CD4-positive, alpha-beta T cell treated with Interleukin-15 for 1 hour (primary cell): ENCODE measurements at regions not wholly inside any gene's neighbourhood (a gene's known extent, or its start where the extent isn't known, plus 50 kb on each side); places are given as distances from the start of the nearest gene placed in this dataset.
"Not testable (repeated sequence)": the region's sequence is repeated elsewhere in the genome, so short reads cannot be mapped to it uniquely, and the experiment has no call there.

ENCODE experiments used
- DNase-seq: peaks from one replicate; pipeline ENCODE4 v3.0.0-alpha.2; 2020

- no peak for DNase-seq
Observed at GRCh38 chr18:39200153-39200552, 1634.6 kb upstream of the CELF4 start.

GRCh38 chr18:39199231-39199855, 1633.7 kb upstream of the CELF4 start:
- no peak for DNase-seq

- DNase-seq = no peak
Observed at GRCh38 chr18:39198376-39198775, 1632.8 kb upstream of the CELF4 start.

GRCh38 chr18:39191931-39192330, 1626.3 kb upstream of the CELF4 start:
- no peak for DNase-seq

GRCh38 chr18:39191058-39191457, 1625.5 kb upstream of the CELF4 start:
- no peak for DNase-seq

- no peak for DNase-seq
Observed at GRCh38 chr18:39190508-39190907, 1624.9 kb upstream of the CELF4 start.

GRCh38 chr18:39188278-39188677, 1622.7 kb upstream of the CELF4 start:
- no peak for DNase-seq

- no peak for DNase-seq
Observed at GRCh38 chr18:39186008-39186407, 1620.4 kb upstream of the CELF4 start.

GRCh38 chr18:39184176-39184575, 1618.6 kb upstream of the CELF4 start:
- DNase-seq = no peak

GRCh38 chr18:39178166-39178565, 1612.6 kb upstream of the CELF4 start:
- no peak for DNase-seq

- DNase-seq = no peak
Observed at GRCh38 chr18:39172695-39173421, 1607.3 kb upstream of the CELF4 start.

- DNase-seq = no peak
Observed at GRCh38 chr18:39168723-39169122, 1603.1 kb upstream of the CELF4 start.

- no peak for DNase-seq
Observed at GRCh38 chr18:39167990-39168389, 1602.4 kb upstream of the CELF4 start.

GRCh38 chr18:39166776-39167175, 1601.2 kb upstream of the CELF4 start:
- DNase-seq = no peak

GRCh38 chr18:39162013-39162827, 1596.6 kb upstream of the CELF4 start:
- no peak for DNase-seq

GRCh38 chr18:39149211-39149806, 1583.7 kb upstream of the CELF4 start:
- DNase-seq = no peak

- no peak for DNase-seq
Observed at GRCh38 chr18:39134255-39134654, 1568.7 kb upstream of the CELF4 start.

- DNase-seq = not testable (repeated sequence)
Observed at GRCh38 chr18:39127538-39127937, 1561.9 kb upstream of the CELF4 start.

GRCh38 chr18:39113790-39114189, 1548.2 kb upstream of the CELF4 start:
- no peak for DNase-seq

- no peak for DNase-seq
Observed at GRCh38 chr18:39105104-39105503, 1539.5 kb upstream of the CELF4 start.

- DNase-seq = no peak
Observed at GRCh38 chr18:39072970-39073369, 1507.4 kb upstream of the CELF4 start.

GRCh38 chr18:39062426-39062825, 1496.8 kb upstream of the CELF4 start:
- no peak for DNase-seq

GRCh38 chr18:39058386-39059000, 1492.9 kb upstream of the CELF4 start:
- no peak for DNase-seq
